SK-N-MC (cell line): ENCODE measurements at regions not wholly inside any gene's neighbourhood (a gene's known extent, or its start where the extent isn't known, plus 50 kb on each side); places are given as distances from the start of the nearest gene placed in this dataset.

Source experiments
- DNase-seq: peaks from one replicate; pipeline ENCODE4 v3.0.0-alpha.2; 2011; ENCODE audit warnings: low read depth, low spot score
- H3K27ac ChIP-seq: fragments of 200-600 bp; sonication (generic); 2 replicates; pipeline ENCODE4 v1.5.1; 2016; ENCODE audit warnings: mixed run types
- H3K36me3 ChIP-seq: fragments of 200-600 bp; sonication (generic); 2 replicates; pipeline ENCODE4 v1.6.1; 2017; ENCODE audit warnings: antibody characterized with exemption, low read length, mixed read lengths; ENCODE audit not compliant: insufficient read depth
- H3K4me3 ChIP-seq: fragments of 200-600 bp; sonication (generic); 2 replicates; pipeline ENCODE4 v1.5.1; 2016
- H3K9ac ChIP-seq: fragments of 200-600 bp; sonication (generic); 2 replicates; pipeline ENCODE4 v1.8.0; 2017; ENCODE audit warnings: mixed run types, mixed read lengths; ENCODE audit not compliant: insufficient read length
- H3K9me3 ChIP-seq: fragments of 200-600 bp; sonication (generic); 2 replicates; pipeline ENCODE4 v1.6.1; 2017; ENCODE audit warnings: low read depth, mild to moderate bottlenecking, antibody characterized with exemption, low read length, moderate library complexity, mixed read lengths
- EZH2 ChIP-seq: fragments of 200-600 bp; sonication (generic); IDR thresholded peaks from one replicate; pipeline ENCODE4 v1.6.1; 2017; ENCODE audit warnings: antibody characterized with exemption
- FOXP2 ChIP-seq: optimal IDR thresholded peaks from 2 replicates; pipeline ENCODE3; 2011; ENCODE audit warnings: mild to moderate bottlenecking, moderate library complexity; ENCODE audit not compliant: insufficient read depth; ENCODE audit errors: extremely low read length, control extremely low read depth
- POLR2AphosphoS5 ChIP-seq: IDR thresholded peaks from 2 replicates; pipeline ENCODE4 v1.6.1; 2012; ENCODE audit warnings: mild to moderate bottlenecking, low read depth, low read length, borderline replicate concordance

DNA sequence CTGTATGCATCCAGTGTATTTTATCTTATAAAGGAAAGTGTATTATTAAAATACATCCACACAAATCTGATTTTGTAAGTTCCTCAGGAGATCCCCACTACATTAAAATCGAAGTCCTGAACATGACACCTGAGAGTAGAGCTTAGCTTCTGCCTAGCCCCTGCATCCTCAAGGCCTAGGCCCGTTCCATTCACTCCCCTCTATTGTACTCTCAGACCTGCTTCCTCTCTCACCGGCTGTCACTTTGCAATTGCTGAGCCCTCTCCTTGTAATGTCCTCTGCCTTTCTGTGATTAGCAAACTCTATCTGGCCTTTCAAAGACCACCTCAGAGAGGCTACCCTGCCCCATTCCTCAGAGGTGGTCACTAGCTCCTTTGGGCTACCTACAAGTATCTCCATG lies 160.8 kb downstream of the FTCDNL1 start:
- Histone ChIP-seq H3K27ac (no peak overlapping the region), H3K4me3 (no peak overlapping the region), H3K9ac (no peak overlapping the region), H3K36me3 (no peaks in the 10 kb centered on the region), H3K9me3 (no peaks in the 10 kb centered on the region)
- TF ChIP-seq FOXP2 (no peak), EZH2 (no peak), POLR2AphosphoS5 (no peak)
- DNase-seq: no peak

DNA sequence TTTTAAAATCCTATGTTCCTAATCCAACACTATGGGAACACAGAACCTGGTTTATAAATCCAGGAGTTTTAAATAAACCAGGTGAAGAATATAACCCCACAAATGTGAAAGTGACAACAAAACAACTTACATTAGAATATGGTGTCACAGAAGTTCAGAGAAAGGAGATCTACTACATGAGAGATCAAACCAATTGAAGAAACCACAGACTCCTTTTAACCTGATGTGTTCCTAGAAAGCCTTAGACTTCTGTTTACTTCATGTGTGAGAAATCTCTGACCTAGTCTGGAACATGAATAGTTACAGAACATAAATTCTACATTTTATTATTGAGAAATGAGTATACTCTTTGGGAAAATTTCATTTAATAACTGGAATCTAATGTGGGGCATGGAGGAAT lies 165.3 kb downstream of the FTCDNL1 start:
- H3K9ac ChIP-seq: no peak overlapping the region
- TF ChIP-seq EZH2 (no peak), FOXP2 (no peak), POLR2AphosphoS5 (no peak)
- DNase-seq: no peak

DNA sequence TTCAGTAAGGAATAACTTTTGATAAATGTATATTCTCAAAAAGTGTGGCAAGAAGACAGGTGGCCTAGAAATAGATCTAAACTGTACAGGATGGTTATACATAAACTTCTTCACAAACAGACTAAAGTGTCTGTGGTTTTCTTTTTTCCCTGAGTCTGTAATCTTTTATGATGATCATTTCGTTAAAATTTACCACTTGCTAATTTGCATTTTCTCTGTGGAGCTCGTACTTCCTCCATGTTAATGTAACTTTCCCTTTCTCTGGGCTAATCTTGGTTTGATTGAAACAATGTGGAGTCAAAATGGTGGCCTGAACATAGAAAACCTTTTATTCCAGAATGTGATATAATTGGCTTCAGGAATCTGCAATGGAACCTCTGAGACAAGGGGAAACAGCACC lies 166.2 kb downstream of the FTCDNL1 start:
- Histone ChIP-seq H3K9ac (no peak overlapping the region), H3K36me3 (no peaks in the 10 kb centered on the region), H3K9me3 (no peaks in the 10 kb centered on the region), H3K4me3 (0 out of 2 replicates have a peak overlapping the region, but pooled peaks have one; percentile 14), H3K27ac (peak overlapping the region; percentile 2; the same call in 1 of the 2 replicates)
- no peak for DNase-seq
- TF ChIP-seq EZH2 (no peak), FOXP2 (no peak), POLR2AphosphoS5 (no peak)

More for the DNA sequence above, 165.3 kb downstream of the FTCDNL1 start:
- Histone ChIP-seq H3K9me3 (no peaks in the 10 kb centered on the region), H3K4me3 (no peak overlapping the region), H3K27ac (peak overlapping the region; percentile 44; the same call in 1 of the 2 replicates), H3K36me3 (no peaks in the 10 kb centered on the region)

DNA sequence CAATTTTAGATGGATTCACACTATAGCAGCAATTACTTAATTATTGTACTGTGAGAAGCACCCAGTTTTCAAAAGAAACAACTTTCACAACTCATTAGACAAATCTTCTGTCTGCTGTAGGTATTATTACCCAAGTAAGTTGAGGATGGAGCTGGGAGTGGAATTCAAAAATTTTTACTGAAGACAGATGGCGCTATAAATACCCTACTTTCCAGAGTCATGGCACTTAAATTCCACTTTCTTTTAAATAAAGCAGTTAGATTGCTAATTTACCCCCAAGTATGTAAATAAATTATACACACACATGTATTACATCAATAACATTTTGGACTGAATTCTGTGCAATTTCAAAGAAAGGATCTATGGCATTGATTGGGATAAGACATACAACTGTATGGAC lies 166.8 kb downstream of the FTCDNL1 start:
- Histone ChIP-seq H3K9me3 (no peaks in the 10 kb centered on the region), H3K27ac (no peak overlapping the region), H3K9ac (no peak overlapping the region), H3K36me3 (no peaks in the 10 kb centered on the region), H3K4me3 (no peak overlapping the region)
- TF ChIP-seq POLR2AphosphoS5: no peak
- no peak for TF ChIP-seq EZH2
- no peak for TF ChIP-seq FOXP2
- no peak for DNase-seq

DNA sequence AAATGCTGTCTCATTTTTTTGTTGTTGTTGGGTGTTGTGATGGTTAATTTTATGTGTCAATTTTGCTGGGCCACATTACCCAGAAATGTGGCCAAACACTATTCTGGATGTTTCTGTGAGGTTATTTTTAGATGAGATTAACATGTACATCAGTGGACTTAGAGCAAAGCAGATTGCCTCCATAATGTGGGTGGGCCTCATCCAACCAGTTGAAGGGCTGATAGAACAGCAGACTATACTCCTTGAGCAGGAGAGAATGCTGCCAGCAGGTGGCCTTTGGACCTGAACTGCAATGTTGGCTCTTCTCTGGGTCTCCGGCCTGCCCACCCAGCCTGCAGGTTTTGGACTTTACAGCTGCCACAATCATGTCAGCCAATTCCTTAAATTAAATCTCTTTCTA lies 169.0 kb downstream of the FTCDNL1 start:
- Histone ChIP-seq H3K9me3 (no peaks in the 10 kb centered on the region), H3K36me3 (no peaks in the 10 kb centered on the region), H3K27ac (no peak overlapping the region), H3K4me3 (no peak overlapping the region), H3K9ac (no peak overlapping the region)
- TF ChIP-seq POLR2AphosphoS5 (no peak), EZH2 (no peak), FOXP2 (no peak)
- no peak for DNase-seq

DNA sequence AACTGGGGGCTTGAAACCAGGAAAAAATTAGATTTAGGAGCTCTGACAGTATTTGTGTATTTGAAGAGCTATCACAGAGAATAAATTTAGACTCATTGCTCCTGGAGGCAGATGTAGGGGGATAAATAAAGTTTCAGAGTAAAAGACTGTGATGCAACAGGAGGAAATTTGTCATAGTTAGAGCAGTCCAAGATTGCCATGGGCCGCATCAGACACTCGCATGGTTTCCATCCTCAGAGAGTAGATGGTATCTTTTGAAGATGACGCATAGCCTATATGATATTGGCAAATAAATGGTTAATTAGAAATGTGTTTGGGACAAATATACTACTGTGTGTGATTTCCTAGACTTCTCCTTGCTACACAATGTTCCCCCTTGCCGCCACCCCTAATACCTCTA lies 170.5 kb downstream of the FTCDNL1 start:
- Histone ChIP-seq H3K9ac (peak overlapping the region; percentile 25), H3K36me3 (no peaks in the 10 kb centered on the region), H3K9me3 (no peaks in the 10 kb centered on the region), H3K4me3 (no peak overlapping the region), H3K27ac (no peak overlapping the region)
- TF ChIP-seq POLR2AphosphoS5 (no peak), EZH2 (no peak), FOXP2 (no peak)
- no peak for DNase-seq

DNA sequence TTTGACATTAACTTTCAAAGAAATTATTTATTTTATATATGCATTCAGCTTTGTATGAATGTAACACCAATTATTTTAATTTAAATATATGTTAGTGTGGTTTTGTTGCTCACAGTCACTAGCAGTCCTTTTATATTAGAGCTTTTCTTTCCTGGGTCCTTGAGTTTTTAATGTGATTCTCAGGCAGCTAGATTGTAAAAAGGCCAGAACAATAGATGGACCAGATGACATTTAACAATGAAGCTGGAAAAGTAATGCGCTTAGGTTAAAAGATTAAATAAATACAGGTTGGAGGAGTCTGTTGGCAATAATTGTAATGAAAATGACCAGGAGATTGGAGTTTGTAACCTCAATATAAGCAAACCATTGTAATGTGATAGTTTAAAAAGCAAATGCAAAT lies 171.1 kb downstream of the FTCDNL1 start:
- Histone ChIP-seq H3K9ac (peak overlapping the region; percentile 25), H3K9me3 (no peaks in the 10 kb centered on the region), H3K4me3 (no peak overlapping the region), H3K27ac (no peak overlapping the region), H3K36me3 (no peaks in the 10 kb centered on the region)
- TF ChIP-seq POLR2AphosphoS5 (no peak), EZH2 (no peak), FOXP2 (no peak)
- no peak for DNase-seq

DNA sequence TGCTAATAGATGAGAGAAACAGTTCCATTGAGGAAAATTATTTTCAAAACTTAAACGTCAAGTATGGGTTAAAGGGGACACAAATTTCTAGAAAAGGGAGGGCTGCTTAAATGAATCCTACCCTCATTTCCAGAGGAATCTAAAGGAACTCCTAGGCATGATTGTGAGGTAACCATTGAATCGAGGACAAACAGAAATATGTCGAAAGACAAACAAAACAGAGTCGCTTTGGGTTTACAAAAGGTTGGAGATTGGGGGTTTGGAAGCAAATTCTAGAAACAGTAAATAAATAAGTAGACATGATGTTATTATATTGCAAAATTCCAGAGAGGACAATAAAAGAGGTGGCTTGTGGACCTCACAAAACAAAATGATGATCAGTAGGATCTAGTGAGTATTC lies 173.1 kb downstream of the FTCDNL1 start:
- H3K4me3 ChIP-seq: no peak overlapping the region
- no peak overlapping the region for H3K9ac ChIP-seq
- no peak overlapping the region for H3K27ac ChIP-seq
- TF ChIP-seq EZH2: no peak
- TF ChIP-seq FOXP2: no peak
- TF ChIP-seq POLR2AphosphoS5: no peak
- no peaks in the 10 kb centered on the region for H3K36me3 ChIP-seq
- no peak for DNase-seq
- no peaks in the 10 kb centered on the region for H3K9me3 ChIP-seq

DNA sequence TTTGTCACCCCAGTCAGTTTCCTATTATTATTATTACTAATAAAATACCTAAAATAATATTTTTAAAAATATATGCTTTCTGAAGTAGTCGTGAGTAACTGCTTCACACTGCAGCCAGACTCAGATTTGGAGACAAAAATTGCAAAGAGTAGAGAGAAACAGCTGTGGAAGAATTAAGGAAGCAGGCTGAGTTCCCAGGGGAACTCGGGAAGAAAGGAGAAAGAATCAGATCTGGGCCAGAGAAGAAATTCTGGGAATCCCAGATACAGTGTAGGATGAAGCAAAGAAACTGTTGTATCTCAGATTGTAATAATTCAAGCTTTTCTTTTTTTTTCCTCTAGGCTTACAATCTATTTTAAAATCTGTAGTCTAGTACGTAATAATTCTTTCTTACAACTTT lies 182.3 kb downstream of the FTCDNL1 start:
- no peak for TF ChIP-seq FOXP2
- no peak for TF ChIP-seq POLR2AphosphoS5
- TF ChIP-seq EZH2: no peak
- no peaks in the 10 kb centered on the region for H3K36me3 ChIP-seq
- peak overlapping the region; percentile 56 for H3K9ac ChIP-seq
- H3K27ac ChIP-seq: peak overlapping the region; percentile 73; the same call in 1 of the 2 replicates
- H3K4me3 ChIP-seq: peak overlapping the region; percentile 55; the same call in 1 of the 2 replicates
- DNase-seq: no peak
- H3K9me3 ChIP-seq: no peaks in the 10 kb centered on the region
